Mesendoderm (in vitro differentiated cells): ENCODE measurements at regions not wholly inside any gene's neighbourhood (a gene's known extent, or its start where the extent isn't known, plus 50 kb on each side); places are given as distances from the start of the nearest gene placed in this dataset.

Experiments
- DNase-seq: peaks from one replicate; pipeline ENCODE4 v3.0.0; 2013
- H2AK5ac ChIP-seq: 2 replicates; pipeline ENCODE4 v1.6.1; 2013; ENCODE audit warnings: low read length, inconsistent platforms
- H2BK120ac ChIP-seq: 2 replicates; pipeline ENCODE4 v1.6.1; 2013; ENCODE audit warnings: low read depth, mild to moderate bottlenecking, low read length, moderate library complexity, mixed read lengths
- H2BK15ac ChIP-seq: replicated peaks from 2 replicates; pipeline ENCODE4 v1.6.1; 2013; ENCODE audit warnings: low read depth, mild to moderate bottlenecking, moderate library complexity
- H2BK5ac ChIP-seq: 2 replicates; pipeline ENCODE4 v1.6.1; 2013; ENCODE audit warnings: low read length, inconsistent platforms
- H3K18ac ChIP-seq: 2 replicates; pipeline ENCODE4 v1.6.1; 2013; ENCODE audit warnings: mild to moderate bottlenecking, low read length, mixed read lengths
- H3K23ac ChIP-seq: one replicate; pipeline ENCODE4 v1.6.1; 2013; ENCODE audit warnings: low read length
- H3K27ac ChIP-seq: 2 replicates; pipeline ENCODE4 v1.5.1; 2013; ENCODE audit warnings: low read depth, mild to moderate bottlenecking, inconsistent platforms, low read length, moderate library complexity
- H3K27me3 ChIP-seq: 2 replicates; pipeline ENCODE4 v1.6.1; 2013; ENCODE audit warnings: low read length, control low read depth, mild to moderate bottlenecking, inconsistent platforms; ENCODE audit not compliant: insufficient read depth, poor library complexity
- H3K36me3 ChIP-seq: 2 replicates; pipeline ENCODE4 v1.6.1; 2013; ENCODE audit warnings: low read length, inconsistent platforms; ENCODE audit not compliant: control insufficient read depth, insufficient read depth
- H3K4ac ChIP-seq: one replicate; pipeline ENCODE4 v1.6.1; 2013; ENCODE audit warnings: low read depth, mild to moderate bottlenecking, low read length, moderate library complexity
- H3K4me1 ChIP-seq: 2 replicates; pipeline ENCODE4 v1.6.1; 2013; ENCODE audit warnings: low read depth, low read length, inconsistent platforms; ENCODE audit not compliant: control insufficient read depth
- H3K4me2 ChIP-seq: 2 replicates; pipeline ENCODE4 v1.6.1; 2013; ENCODE audit warnings: low read length
- H3K4me3 ChIP-seq: 2 replicates; pipeline ENCODE4 v1.5.1; 2013; ENCODE audit warnings: mild to moderate bottlenecking, low read length
- H3K56ac ChIP-seq: one replicate; pipeline ENCODE4 v1.6.1; 2013; ENCODE audit warnings: low read length
- H3K79me1 ChIP-seq: 2 replicates; pipeline ENCODE4 v1.6.1; 2013; ENCODE audit warnings: low read length, inconsistent platforms
- H3K79me2 ChIP-seq: 2 replicates; pipeline ENCODE4 v1.6.1; 2013; ENCODE audit warnings: mild to moderate bottlenecking, low read length; ENCODE audit not compliant: control insufficient read depth, insufficient read depth
- H3K9ac ChIP-seq: 2 replicates; pipeline ENCODE4 v1.6.1; 2013; ENCODE audit warnings: low read length, inconsistent platforms
- H4K5ac ChIP-seq: one replicate; pipeline ENCODE4 v1.6.1; 2013; ENCODE audit warnings: low read length
- H4K8ac ChIP-seq: one replicate; pipeline ENCODE4 v1.6.1; 2013; ENCODE audit warnings: low read depth, mild to moderate bottlenecking, control low read depth, low read length, moderate library complexity
- WGBS: extraction: QIAGEN DNeasy Blood & Tissue Kit; methylation state at CpG from one replicate; pipeline ENCODE4 v1.1.7; 2013; ENCODE audit warnings: low lambda C conversion rate, missing lambda C conversion rate; ENCODE audit not compliant: insufficient coverage; ENCODE audit errors: extremely low coverage; 5-methylcytosine and 5-hydroxymethylcytosine counted together

GRCh38 chr2:146786396-146786795 is 1058.4 kb upstream of the ACVR2A start:
- Histone ChIP-seq H3K56ac (no peak overlapping the region), H2BK5ac (no peak overlapping the region)

GRCh38 chr2:146785101-146785500 is 1059.7 kb upstream of the ACVR2A start:
- H2BK5ac ChIP-seq = no peak overlapping the region
- H4K5ac ChIP-seq = no peak overlapping the region
- H3K36me3 ChIP-seq = no peaks in the 10 kb centered on the region
- no peak overlapping the region for H3K23ac ChIP-seq
- H3K9ac ChIP-seq = no peak overlapping the region
- no peak overlapping the region for H3K4me2 ChIP-seq
- H3K18ac ChIP-seq = no peak overlapping the region
- H3K56ac ChIP-seq = no peak overlapping the region
- no peaks in the 10 kb centered on the region for H3K79me1 ChIP-seq
- no peak overlapping the region for H2BK120ac ChIP-seq
- no peak overlapping the region for H2AK5ac ChIP-seq
- no peaks in the 10 kb centered on the region for H3K27me3 ChIP-seq
- H3K79me2 ChIP-seq = no peaks in the 10 kb centered on the region
- H3K4ac ChIP-seq = no peak overlapping the region
- no peak overlapping the region for H2BK15ac ChIP-seq
- no peaks in the 10 kb centered on the region for H3K4me1 ChIP-seq
- H4K8ac ChIP-seq = no peak overlapping the region
- no peak for DNase-seq
- no peak overlapping the region for H3K27ac ChIP-seq
- H3K4me3 ChIP-seq = no peak overlapping the region

More at GRCh38 chr2:146786396-146786795, 1058.4 kb upstream of the ACVR2A start:
- H3K4ac ChIP-seq = no peak overlapping the region
- no peaks in the 10 kb centered on the region for H3K4me1 ChIP-seq
- no peaks in the 10 kb centered on the region for H3K36me3 ChIP-seq
- no peak overlapping the region for H2AK5ac ChIP-seq
- WGBS = no CpG with 5 or more reads among the region's 2 CpGs
- H3K9ac ChIP-seq = no peak overlapping the region
- H3K79me2 ChIP-seq = no peaks in the 10 kb centered on the region
- no peak overlapping the region for H3K23ac ChIP-seq
- H3K18ac ChIP-seq = no peak overlapping the region
- no peak overlapping the region for H3K4me3 ChIP-seq
- no peak overlapping the region for H3K4me2 ChIP-seq
- no peak overlapping the region for H4K8ac ChIP-seq
- no peak overlapping the region for H2BK120ac ChIP-seq
- H3K27me3 ChIP-seq = no peaks in the 10 kb centered on the region
- no peak for DNase-seq
- no peak overlapping the region for H2BK15ac ChIP-seq
- no peak overlapping the region for H3K27ac ChIP-seq
- H4K5ac ChIP-seq = no peak overlapping the region
- H3K79me1 ChIP-seq = no peaks in the 10 kb centered on the region

- no peak overlapping the region for H2BK120ac ChIP-seq
- no CpG with 5 or more reads among the region's 4 CpGs for WGBS
- no peak overlapping the region for H2BK5ac ChIP-seq
Observed at GRCh38 chr2:146784602-146785001, 1060.2 kb upstream of the ACVR2A start.

GRCh38 chr2:146777181-146777580 is 1067.6 kb upstream of the ACVR2A start:
- H3K56ac ChIP-seq = no peak overlapping the region
- no CpG with 5 or more reads among the region's 2 CpGs for WGBS
- H4K8ac ChIP-seq = no peak overlapping the region
- no peaks in the 10 kb centered on the region for H3K79me2 ChIP-seq
- no peak overlapping the region for H2AK5ac ChIP-seq
- no peaks in the 10 kb centered on the region for H3K36me3 ChIP-seq
- no peak overlapping the region for H3K27ac ChIP-seq
- no peaks in the 10 kb centered on the region for H3K4me1 ChIP-seq
- no peak overlapping the region for H3K18ac ChIP-seq
- no peak overlapping the region for H2BK120ac ChIP-seq
- H3K27me3 ChIP-seq = no peaks in the 10 kb centered on the region
- H2BK5ac ChIP-seq = no peak overlapping the region
- H3K4me2 ChIP-seq = no peak overlapping the region
- no peak overlapping the region for H3K23ac ChIP-seq
- no peaks in the 10 kb centered on the region for H3K79me1 ChIP-seq
- DNase-seq = no peak
- H3K4me3 ChIP-seq = no peak overlapping the region
- H3K4ac ChIP-seq = no peak overlapping the region
- no peak overlapping the region for H3K9ac ChIP-seq
- H4K5ac ChIP-seq = no peak overlapping the region
- H2BK15ac ChIP-seq = no peak overlapping the region

More at GRCh38 chr2:146784602-146785001, 1060.2 kb upstream of the ACVR2A start:
- no peak for DNase-seq
- H3K27ac ChIP-seq = no peak overlapping the region
- no peak overlapping the region for H3K4ac ChIP-seq
- no peak overlapping the region for H3K23ac ChIP-seq
- no peak overlapping the region for H3K4me2 ChIP-seq
- H3K4me3 ChIP-seq = no peak overlapping the region
- H3K56ac ChIP-seq = no peak overlapping the region
- H3K79me1 ChIP-seq = no peaks in the 10 kb centered on the region
- no peak overlapping the region for H2BK15ac ChIP-seq
- H3K9ac ChIP-seq = no peak overlapping the region
- H2AK5ac ChIP-seq = no peak overlapping the region
- no peaks in the 10 kb centered on the region for H3K4me1 ChIP-seq
- H4K8ac ChIP-seq = no peak overlapping the region
- no peaks in the 10 kb centered on the region for H3K27me3 ChIP-seq
- no peaks in the 10 kb centered on the region for H3K36me3 ChIP-seq
- H3K79me2 ChIP-seq = no peaks in the 10 kb centered on the region
- H3K18ac ChIP-seq = no peak overlapping the region
- H4K5ac ChIP-seq = no peak overlapping the region

GRCh38 chr2:146776596-146776995 is 1068.2 kb upstream of the ACVR2A start:
- H3K23ac ChIP-seq = no peak overlapping the region
- no peak overlapping the region for H3K9ac ChIP-seq
- no peak overlapping the region for H4K5ac ChIP-seq
- H3K4me3 ChIP-seq = no peak overlapping the region
- no peak overlapping the region for H3K4ac ChIP-seq
- H3K36me3 ChIP-seq = no peaks in the 10 kb centered on the region
- no peaks in the 10 kb centered on the region for H3K79me1 ChIP-seq
- H3K79me2 ChIP-seq = no peaks in the 10 kb centered on the region
- no peak overlapping the region for H3K18ac ChIP-seq
- H3K4me2 ChIP-seq = no peak overlapping the region
- no CpG with 5 or more reads among the region's 4 CpGs for WGBS
- H3K27ac ChIP-seq = no peak overlapping the region
- no peaks in the 10 kb centered on the region for H3K27me3 ChIP-seq
- no peak overlapping the region for H3K56ac ChIP-seq
- H3K4me1 ChIP-seq = no peaks in the 10 kb centered on the region
- no peak overlapping the region for H2BK120ac ChIP-seq
- H2AK5ac ChIP-seq = no peak overlapping the region
- H4K8ac ChIP-seq = no peak overlapping the region
- H2BK15ac ChIP-seq = no peak overlapping the region
- no peak overlapping the region for H2BK5ac ChIP-seq
- DNase-seq = no peak

- no peaks in the 10 kb centered on the region for H3K79me2 ChIP-seq
- H3K23ac ChIP-seq = no peak overlapping the region
- no peaks in the 10 kb centered on the region for H3K36me3 ChIP-seq
- H3K4me1 ChIP-seq = no peaks in the 10 kb centered on the region
- no peak overlapping the region for H3K27ac ChIP-seq
- WGBS = no CpG with 5 or more reads among the region's 2 CpGs
- no peak overlapping the region for H2BK120ac ChIP-seq
- H3K9ac ChIP-seq = no peak overlapping the region
- no peak overlapping the region for H2AK5ac ChIP-seq
- no peak overlapping the region for H4K5ac ChIP-seq
- H2BK5ac ChIP-seq = no peak overlapping the region
- no peak overlapping the region for H4K8ac ChIP-seq
- H3K27me3 ChIP-seq = no peaks in the 10 kb centered on the region
- no peak overlapping the region for H3K18ac ChIP-seq
- DNase-seq = no peak
- no peak overlapping the region for H2BK15ac ChIP-seq
- H3K79me1 ChIP-seq = no peaks in the 10 kb centered on the region
- H3K4ac ChIP-seq = no peak overlapping the region
- H3K4me3 ChIP-seq = no peak overlapping the region
- no peak overlapping the region for H3K4me2 ChIP-seq
- H3K56ac ChIP-seq = no peak overlapping the region
Observed at GRCh38 chr2:146771531-146771930, 1073.3 kb upstream of the ACVR2A start.
